IPS-18a (cell line): ENCODE measurements at regions not wholly inside any gene's neighbourhood (a gene's known extent, or its start where the extent isn't known, plus 50 kb on each side); places are given as distances from the start of the nearest gene placed in this dataset.

Experiments used
- H3K27ac ChIP-seq: one replicate; pipeline ENCODE4 v1.5.1; 2013; ENCODE audit warnings: low read length
- H3K27me3 ChIP-seq: one replicate; pipeline ENCODE4 v1.6.1; 2013; ENCODE audit warnings: mild to moderate bottlenecking, low read length; ENCODE audit not compliant: control insufficient read depth, insufficient read depth
- H3K36me3 ChIP-seq: one replicate; pipeline ENCODE4 v1.6.1; 2013; ENCODE audit warnings: low read depth, low read length; ENCODE audit not compliant: control insufficient read depth
- H3K4me1 ChIP-seq: one replicate; pipeline ENCODE4 v1.6.1; 2013; ENCODE audit warnings: low read depth, low read length; ENCODE audit not compliant: control insufficient read depth
- H3K4me3 ChIP-seq: one replicate; pipeline ENCODE4 v1.5.1; 2013; ENCODE audit warnings: low read length
- H3K9ac ChIP-seq: one replicate; pipeline ENCODE4 v1.6.1; 2013; ENCODE audit warnings: mild to moderate bottlenecking, low read length, moderate library complexity
- H3K9me3 ChIP-seq: one replicate; pipeline ENCODE4 v1.6.1; 2013; ENCODE audit warnings: low read depth, low read length; ENCODE audit not compliant: control insufficient read depth

- H3K27me3 ChIP-seq = no peaks in the 10 kb centered on the region
Measured at GRCh38 chr3:124463234-124463633, 267.0 kb upstream of the UMPS start.

DNA sequence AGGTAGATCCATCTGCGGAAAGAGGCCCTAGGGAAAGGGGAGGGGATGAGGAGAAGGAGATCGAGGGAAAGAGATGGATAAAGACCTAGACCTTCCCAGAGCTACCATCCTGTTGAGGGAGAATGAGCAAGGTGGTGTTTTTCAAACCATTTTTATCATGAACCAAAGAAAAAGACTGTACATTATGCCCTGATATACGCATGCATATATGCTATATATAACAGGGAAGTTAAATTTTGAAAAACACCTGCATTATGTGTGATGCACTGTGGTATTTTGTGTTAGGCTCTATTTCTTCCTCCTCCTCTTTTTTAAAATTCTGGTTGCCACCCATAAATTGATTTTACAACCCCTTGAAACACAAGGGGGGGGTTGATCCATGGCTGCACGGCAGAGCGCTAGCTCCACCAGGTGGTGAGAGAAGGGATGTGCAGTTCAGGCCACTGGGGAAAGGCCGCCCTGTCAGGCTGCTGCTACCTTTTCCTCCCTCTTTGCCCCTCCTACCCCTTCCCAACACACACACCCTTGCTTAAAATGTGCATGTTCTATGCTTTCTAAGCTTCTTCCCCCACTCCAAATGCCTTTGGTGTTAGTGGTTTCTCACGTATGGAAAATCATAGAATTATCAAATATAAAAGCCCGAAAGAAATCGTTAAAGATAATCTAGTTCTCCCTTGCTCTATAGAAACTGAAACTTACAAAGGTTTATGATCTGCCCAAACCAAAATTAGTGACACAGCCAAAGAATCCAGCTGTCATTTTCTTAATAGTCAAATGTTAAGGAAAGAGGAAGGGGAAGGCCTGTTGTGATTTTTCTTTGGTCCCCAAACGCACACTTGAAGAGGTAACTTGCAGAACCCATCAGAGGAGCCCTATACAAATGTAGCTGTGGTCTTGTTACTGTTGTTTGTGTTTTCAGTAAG lies 262.0 kb upstream of the UMPS start:
- Histone ChIP-seq H3K9ac (no peak overlapping the region), H3K27ac (no peak overlapping the region)

More at GRCh38 chr3:124463234-124463633, 267.0 kb upstream of the UMPS start:
- no peaks in the 10 kb centered on the region for H3K9me3 ChIP-seq
- no peak overlapping the region for H3K4me3 ChIP-seq
- no peaks in the 10 kb centered on the region for H3K36me3 ChIP-seq
- no peak overlapping the region for H3K27ac ChIP-seq
- no peak overlapping the region for H3K9ac ChIP-seq
- no peaks in the 10 kb centered on the region for H3K4me1 ChIP-seq

GRCh38 chr3:124469555-124469954 lies 260.7 kb upstream of the UMPS start:
- Histone ChIP-seq H3K4me1 (no peaks in the 10 kb centered on the region), H3K27me3 (no peaks in the 10 kb centered on the region), H3K27ac (no peak overlapping the region), H3K36me3 (no peaks in the 10 kb centered on the region), H3K9ac (no peak overlapping the region), H3K4me3 (no peak overlapping the region), H3K9me3 (no peaks in the 10 kb centered on the region)

More for the DNA sequence above, 262.0 kb upstream of the UMPS start:
- Histone ChIP-seq H3K27me3 (no peaks in the 10 kb centered on the region), H3K36me3 (no peaks in the 10 kb centered on the region), H3K4me3 (no peak overlapping the region), H3K4me1 (no peaks in the 10 kb centered on the region), H3K9me3 (no peaks in the 10 kb centered on the region)

DNA sequence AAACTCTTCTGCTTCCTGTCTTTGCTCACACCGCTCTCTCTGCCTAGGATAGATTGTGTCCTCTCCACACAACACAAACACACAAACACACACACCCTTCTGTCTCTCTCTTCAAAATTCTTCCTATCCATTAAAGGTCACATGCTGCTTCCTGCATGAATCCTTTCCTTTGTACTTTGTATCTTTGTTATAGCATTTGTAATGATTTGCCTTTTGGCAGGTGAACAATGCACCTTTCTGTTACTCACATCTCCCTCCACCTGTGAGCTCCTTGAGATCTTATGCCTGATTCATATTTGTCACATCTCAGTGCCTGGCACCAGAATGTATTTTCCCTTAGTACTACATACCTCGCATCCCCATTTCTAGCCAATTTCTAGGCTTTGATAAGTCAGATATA lies 251.4 kb upstream of the UMPS start:
- H3K9me3 ChIP-seq = no peaks in the 10 kb centered on the region
- H3K27me3 ChIP-seq = no peaks in the 10 kb centered on the region
- H3K4me3 ChIP-seq = no peak overlapping the region
- no peak overlapping the region for H3K27ac ChIP-seq
- no peaks in the 10 kb centered on the region for H3K36me3 ChIP-seq
- H3K4me1 ChIP-seq = no peaks in the 10 kb centered on the region
- no peak overlapping the region for H3K9ac ChIP-seq

DNA sequence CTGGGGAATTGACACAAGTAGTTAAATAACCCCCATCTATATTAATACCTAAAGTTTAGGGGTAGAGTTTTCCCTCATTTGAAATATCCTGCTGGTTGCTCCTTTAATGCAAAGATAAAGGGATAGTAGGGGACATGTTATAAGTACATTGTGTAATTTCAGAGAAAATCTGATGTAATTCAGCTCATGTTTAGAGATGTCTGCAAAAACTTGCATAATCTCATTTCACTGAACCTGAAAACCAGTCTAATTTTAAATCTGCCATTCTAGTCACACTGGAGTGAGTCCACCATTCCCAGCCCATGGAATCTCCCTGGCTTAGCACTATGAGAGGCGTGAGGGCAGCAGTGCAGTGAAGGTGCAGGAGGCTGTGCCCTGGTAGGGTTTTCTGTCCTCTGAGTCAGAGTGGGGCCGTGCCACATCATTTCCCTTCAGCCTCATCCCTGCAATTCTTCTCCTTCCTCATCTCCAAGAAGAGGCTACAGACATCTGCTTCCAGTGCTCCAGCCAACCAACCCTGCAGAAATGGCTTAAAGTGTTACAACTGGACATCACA lies 246.3 kb upstream of the UMPS start:
- H3K27ac ChIP-seq = no peak overlapping the region
- H3K9me3 ChIP-seq = no peaks in the 10 kb centered on the region
- H3K4me3 ChIP-seq = no peak overlapping the region
- no peak overlapping the region for H3K9ac ChIP-seq
- H3K4me1 ChIP-seq = no peaks in the 10 kb centered on the region
- H3K27me3 ChIP-seq = no peaks in the 10 kb centered on the region
- no peaks in the 10 kb centered on the region for H3K36me3 ChIP-seq

DNA sequence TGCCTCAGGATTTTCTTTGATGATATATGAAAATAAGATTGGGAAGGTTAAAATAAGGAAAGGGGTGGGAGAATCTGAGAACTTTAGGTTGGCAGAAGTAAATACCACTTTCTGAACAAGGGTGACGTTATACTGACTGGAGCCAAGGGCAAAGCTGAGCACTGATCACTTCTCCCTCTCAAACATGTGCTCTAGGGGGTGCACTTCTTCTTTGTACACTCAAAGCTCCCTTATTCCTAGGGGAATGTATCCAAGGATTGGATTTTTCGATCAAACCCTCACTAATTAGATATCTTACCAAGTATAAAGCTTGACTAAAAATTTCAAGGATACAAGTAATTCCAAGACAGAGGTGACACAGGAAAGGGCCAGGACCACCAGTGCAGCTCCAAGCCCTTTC lies 243.9 kb upstream of the UMPS start:
- no peaks in the 10 kb centered on the region for H3K9me3 ChIP-seq

DNA sequence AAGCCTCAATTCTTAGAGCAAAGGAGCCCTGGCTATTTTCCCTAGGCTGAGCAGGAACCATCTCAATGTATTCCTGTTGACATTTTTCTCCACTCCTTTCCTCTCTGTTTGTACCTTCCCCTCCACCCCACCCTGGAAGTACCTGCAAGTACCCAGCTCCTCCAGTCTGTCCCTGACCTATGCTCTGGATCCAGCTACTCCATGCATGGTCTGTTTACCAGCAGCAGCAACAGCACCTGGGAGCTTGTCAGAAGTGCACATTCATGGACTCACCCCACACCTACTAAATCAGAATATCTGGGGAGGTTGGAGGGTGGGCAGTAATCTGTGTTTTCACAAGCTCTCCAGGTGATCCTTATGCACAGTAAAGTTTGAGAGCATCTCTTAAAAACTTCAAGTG lies 240.7 kb upstream of the UMPS start:
- H3K4me3 ChIP-seq = no peak overlapping the region
- no peaks in the 10 kb centered on the region for H3K27me3 ChIP-seq
- H3K36me3 ChIP-seq = no peaks in the 10 kb centered on the region
- H3K27ac ChIP-seq = no peak overlapping the region
- H3K9me3 ChIP-seq = no peaks in the 10 kb centered on the region
- H3K9ac ChIP-seq = no peak overlapping the region
- peaks cover 3% of the 10 kb centered on the region for H3K4me1 ChIP-seq

More for the DNA sequence above, 243.9 kb upstream of the UMPS start:
- no peaks in the 10 kb centered on the region for H3K36me3 ChIP-seq
- no peaks in the 10 kb centered on the region for H3K4me1 ChIP-seq
- H3K27me3 ChIP-seq = no peaks in the 10 kb centered on the region
- H3K9ac ChIP-seq = no peak overlapping the region
- no peak overlapping the region for H3K4me3 ChIP-seq
- no peak overlapping the region for H3K27ac ChIP-seq

DNA sequence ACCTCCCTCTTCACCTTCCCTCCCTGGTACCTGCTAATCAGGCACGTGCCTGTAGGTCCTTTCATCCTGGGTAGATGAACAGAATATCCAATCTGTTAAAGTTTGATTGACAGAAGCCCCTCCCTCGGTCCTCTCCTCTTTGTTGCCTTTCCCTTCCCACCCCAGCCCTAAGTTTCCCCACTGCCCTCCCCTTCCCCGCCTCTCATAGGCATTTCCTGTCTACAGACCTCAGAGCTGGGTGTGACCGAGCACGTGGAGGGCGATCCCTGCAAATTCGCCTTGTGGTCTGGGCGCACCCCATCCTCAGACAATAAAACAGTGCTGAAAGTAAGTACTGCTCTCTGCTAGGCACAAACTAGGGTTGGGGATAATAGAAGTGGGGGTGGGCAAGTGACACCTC lies 239.2 kb upstream of the UMPS start:
- H3K4me3 ChIP-seq = no peak overlapping the region
- no peaks in the 10 kb centered on the region for H3K9me3 ChIP-seq
- no peak overlapping the region for H3K9ac ChIP-seq
- H3K27ac ChIP-seq = no peak overlapping the region
- H3K4me1 ChIP-seq = peaks cover 3% of the 10 kb centered on the region
- no peaks in the 10 kb centered on the region for H3K36me3 ChIP-seq
- H3K27me3 ChIP-seq = no peaks in the 10 kb centered on the region

- H3K27me3 ChIP-seq = no peaks in the 10 kb centered on the region
- no peak overlapping the region for H3K4me3 ChIP-seq
- H3K27ac ChIP-seq = no peak overlapping the region
- peaks cover 3% of the 10 kb centered on the region for H3K4me1 ChIP-seq
- no peak overlapping the region for H3K9ac ChIP-seq
- no peaks in the 10 kb centered on the region for H3K9me3 ChIP-seq
- H3K36me3 ChIP-seq = no peaks in the 10 kb centered on the region
Measured at GRCh38 chr3:124491875-124492274, 238.4 kb upstream of the UMPS start.

DNA sequence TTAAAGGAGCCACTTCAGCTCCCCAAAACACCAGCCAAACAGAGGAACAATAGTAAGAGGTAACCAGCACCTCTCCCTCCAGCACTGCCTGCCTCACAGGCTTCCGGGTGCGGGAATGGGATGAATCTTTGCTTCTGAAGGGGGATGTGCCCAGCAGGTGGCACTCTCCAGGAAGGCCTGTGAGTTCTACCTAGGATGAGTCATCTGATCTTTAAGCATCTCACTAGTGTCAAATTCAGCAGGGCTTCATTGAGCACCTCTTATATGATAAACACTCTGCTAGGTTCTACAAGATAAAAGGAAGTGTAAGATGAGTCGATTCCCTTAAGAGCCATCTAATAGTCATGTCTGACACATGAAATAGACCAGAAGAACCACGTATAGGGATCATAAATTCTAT lies 237.4 kb upstream of the UMPS start:
- Histone ChIP-seq H3K27me3 (no peaks in the 10 kb centered on the region), H3K9ac (no peak overlapping the region), H3K27ac (no peak overlapping the region), H3K4me3 (no peak overlapping the region), H3K9me3 (no peaks in the 10 kb centered on the region), H3K36me3 (no peaks in the 10 kb centered on the region), H3K4me1 (peaks cover 3% of the 10 kb centered on the region)

DNA sequence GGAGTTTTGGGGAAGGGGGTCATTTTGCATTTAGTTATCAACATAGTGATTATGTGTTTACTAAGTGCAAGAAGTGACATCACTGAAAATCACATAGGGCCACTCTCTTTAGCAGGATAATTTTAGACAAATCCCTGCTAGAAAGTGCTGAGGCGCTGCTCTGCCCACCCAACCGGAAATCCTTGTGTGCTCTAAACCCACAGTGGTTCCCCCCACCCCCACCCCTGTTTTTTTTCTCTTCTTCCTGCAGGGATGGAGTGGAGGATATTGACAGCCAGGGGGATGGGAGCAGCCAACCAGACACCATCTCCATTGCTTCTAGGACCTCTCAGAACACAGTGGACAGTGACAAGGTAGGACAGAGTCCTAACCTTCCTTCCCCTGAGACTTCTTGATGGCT lies 234.2 kb upstream of the UMPS start:
- H3K9me3 ChIP-seq = no peaks in the 10 kb centered on the region
- H3K9ac ChIP-seq = no peak overlapping the region
- H3K4me1 ChIP-seq = peaks cover 3% of the 10 kb centered on the region
- H3K4me3 ChIP-seq = no peak overlapping the region
- no peaks in the 10 kb centered on the region for H3K36me3 ChIP-seq
- no peak overlapping the region for H3K27ac ChIP-seq
- no peaks in the 10 kb centered on the region for H3K27me3 ChIP-seq

DNA sequence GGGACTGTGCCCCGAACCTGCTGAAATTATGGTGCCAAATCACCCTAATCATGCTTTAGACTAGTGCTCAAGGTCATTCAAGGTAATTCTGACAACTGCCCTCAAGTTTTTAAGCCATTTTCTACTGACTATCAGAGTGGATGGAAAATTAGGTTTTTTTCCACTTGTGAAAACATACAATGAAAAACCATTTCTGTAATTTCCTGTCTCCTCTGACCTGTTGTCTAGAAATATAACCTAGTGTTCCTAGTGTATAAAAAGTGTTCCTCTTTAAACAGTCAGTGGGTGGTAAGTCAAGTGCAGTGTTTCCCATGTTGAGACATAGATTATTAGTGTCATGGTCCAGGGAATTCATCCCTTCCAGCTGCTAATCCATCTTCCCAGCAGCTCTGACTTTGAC lies 232.8 kb upstream of the UMPS start:
- Histone ChIP-seq H3K9me3 (no peaks in the 10 kb centered on the region), H3K4me3 (no peak overlapping the region), H3K27ac (no peak overlapping the region), H3K9ac (no peak overlapping the region), H3K4me1 (peaks cover 2% of the 10 kb centered on the region), H3K27me3 (no peaks in the 10 kb centered on the region), H3K36me3 (no peaks in the 10 kb centered on the region)
